Hematopoietic multipotent progenitor cell treated with erythropoietin and hydrocortisone succinate and interleukin-3 and kit ligand, for 6 days (in vitro differentiated cells): ENCODE measurements at regions not wholly inside any gene's neighbourhood (a gene's known extent, or its start where the extent isn't known, plus 50 kb on each side); places are given as distances from the start of the nearest gene placed in this dataset.
A peak's percentile ranks its signal among the peaks of the same experiment; 100 is the strongest.

ENCODE experiments used
- DNase-seq: peaks from one replicate; pipeline ENCODE4 v3.0.0-alpha.2; 2015

- DNase-seq = no peak
Observed at GRCh38 chr2:64704161-64704560, 50.4 kb upstream of the SERTAD2 start.

- DNase-seq = no peak
Observed at GRCh38 chr2:64704996-64705395, 51.3 kb upstream of the SERTAD2 start.

GRCh38 chr2:64707276-64707675, 53.6 kb upstream of the SERTAD2 start:
- no peak for DNase-seq

GRCh38 chr2:64708829-64709228, 55.1 kb upstream of the SERTAD2 start:
- DNase-seq = no peak

- peak; percentile 19 for DNase-seq
Observed at GRCh38 chr2:64711252-64711800, 57.6 kb upstream of the SERTAD2 start.

GRCh38 chr2:64713686-64714085, 60.0 kb upstream of the SERTAD2 start:
- no peak for DNase-seq

GRCh38 chr2:64716569-64716968, 62.9 kb upstream of the SERTAD2 start:
- DNase-seq = no peak

GRCh38 chr2:64718250-64718885, 64.7 kb upstream of the SERTAD2 start:
- no peak for DNase-seq

- no peak for DNase-seq
Observed at GRCh38 chr2:64720535-64721319, 67.0 kb upstream of the SERTAD2 start.

GRCh38 chr2:64721320-64721623, 67.6 kb upstream of the SERTAD2 start:
- no peak for DNase-seq

GRCh38 chr2:64722291-64723044, 68.8 kb upstream of the SERTAD2 start:
- peak; percentile 30 for DNase-seq

GRCh38 chr2:64727013-64727767, 73.5 kb upstream of the SERTAD2 start:
- peak; percentile 47 for DNase-seq

GRCh38 chr2:64727843-64728463, 74.2 kb upstream of the SERTAD2 start:
- DNase-seq = no peak

GRCh38 chr2:64730551-64731262, 77.0 kb upstream of the SERTAD2 start:
- peak; percentile 59 for DNase-seq

- no peak for DNase-seq
Observed at GRCh38 chr2:64731263-64731643, 77.5 kb upstream of the SERTAD2 start.

- DNase-seq = no peak
Observed at GRCh38 chr2:64731746-64732145, 78.0 kb upstream of the SERTAD2 start.

- no peak for DNase-seq
Observed at GRCh38 chr2:64732146-64732545, 78.4 kb upstream of the SERTAD2 start.

- no peak for DNase-seq
Observed at GRCh38 chr2:64735504-64735903, 81.8 kb upstream of the SERTAD2 start.

- no peak for DNase-seq
Observed at GRCh38 chr2:64737547-64737946, 83.8 kb upstream of the SERTAD2 start.

GRCh38 chr2:64738026-64738425, 84.3 kb upstream of the SERTAD2 start:
- no peak for DNase-seq

GRCh38 chr2:64742678-64743077, 89.0 kb upstream of the SERTAD2 start:
- no peak for DNase-seq
